Lung (tissue), 11 donors: ENCODE measurements at regions not wholly inside any gene's neighbourhood (a gene's known extent, or its start where the extent isn't known, plus 50 kb on each side); places are given as distances from the start of the nearest gene placed in this dataset.
"Not testable (repeated sequence)": the region's sequence is repeated elsewhere in the genome, so short reads cannot be mapped to it uniquely, and the experiment has no call there.

Experiments
- ATAC-seq: fragments of 200-7000 bp; cut with Tn5 transposase; one replicate; pipeline ENCODE4 v1.9.1; 2020; ENCODE audit warnings: moderate number of reproducible peaks; ENCODE audit not compliant: insufficient read depth, low FRiP score
- DNase-seq, 3 donors: peaks; one replicate each; pipeline ENCODE4 v3.0.0-alpha.2; 2013 to 2017
- H3K27ac ChIP-seq, 2 donors: one replicate each; pipeline ENCODE4 v1.5.1; 2013; ENCODE audit warnings: mild to moderate bottlenecking in 2 of 2, moderate library complexity in 2 of 2, control low read depth in 1 of 2, inconsistent platforms in 1 of 2, low read depth in 1 of 2, low read length in 1 of 2
- H3K27me3 ChIP-seq, 3 donors: one replicate each; pipeline ENCODE4 v1.5.1; 2013; ENCODE audit warnings: low read length in 2 of 3; ENCODE audit not compliant: control insufficient read depth in 3 of 3, insufficient read depth in 3 of 3
- H3K36me3 ChIP-seq, 4 donors: one replicate each; pipeline ENCODE4 v1.5.1; 2013; ENCODE audit warnings: low read length in 4 of 4, mild to moderate bottlenecking in 1 of 4, moderate library complexity in 1 of 4; ENCODE audit not compliant: control insufficient read depth in 4 of 4, insufficient read depth in 4 of 4
- H3K4me1 ChIP-seq, 5 donors: one replicate each; pipeline ENCODE4 v1.5.1; 2013; ENCODE audit warnings: low read length in 5 of 5, mild to moderate bottlenecking in 2 of 5, moderate library complexity in 1 of 5; ENCODE audit not compliant: control insufficient read depth in 5 of 5, insufficient read depth in 5 of 5
- H3K4me3 ChIP-seq: one replicate; pipeline ENCODE4 v1.5.1; 2013; ENCODE audit warnings: mild to moderate bottlenecking, control low read depth, moderate library complexity
- H3K9ac ChIP-seq, 2 donors: one replicate each; pipeline ENCODE4 v1.5.1; 2013; ENCODE audit warnings: low read length in 2 of 2, control low read depth in 1 of 2; ENCODE audit not compliant: insufficient read depth in 1 of 2
- H3K9me3 ChIP-seq, 4 donors: one replicate each; pipeline ENCODE4 v1.5.1; 2013; ENCODE audit warnings: low read length in 3 of 4, mild to moderate bottlenecking in 1 of 4, moderate library complexity in 1 of 4; ENCODE audit not compliant: control insufficient read depth in 4 of 4, insufficient read depth in 3 of 4
- WGBS, 2 donors: extraction: QIAGEN DNeasy Blood & Tissue Kit; methylation state at CpG; one replicate each; pipeline ENCODE4 v1.1.7; 2013; 5-methylcytosine and 5-hydroxymethylcytosine counted together
- TF ChIP-seq, protein P1 (sequence below): IDR thresholded peaks from 2 replicates; pipeline ENCODE4 v1.5.1; 2012; ENCODE audit warnings: mild to moderate bottlenecking; ENCODE audit errors: control extremely low read depth, extremely low read depth
- donor health status: control.
- donor health status: control.
- donor health status: Bipolar disorder and iron deficiency.
- donor health status: healthy.
- donor health status: DM: yes; HTN: yes; CAD: no.

- not testable (repeated sequence) for DNase-seq, H3K9ac ChIP-seq, H3K36me3 ChIP-seq, H3K9me3 ChIP-seq, H3K4me1 ChIP-seq, H3K27me3 ChIP-seq, H3K27ac ChIP-seq, H3K4me3 ChIP-seq, ATAC-seq
- 86 to 88% methylated on average over 6 of the region's 6 CpGs for WGBS, 2 donors
Measured at GRCh38 chr4:68720723-68721122, 50.3 kb upstream of the UGT2B15 start.

GRCh38 chr4:68724426-68724825, 54.0 kb upstream of the UGT2B15 start:
- no peaks in the 10 kb centered on the region for H3K27me3 ChIP-seq
- no peak overlapping the region for H3K9ac ChIP-seq
- DNase-seq: no peak
- H3K4me1 ChIP-seq: no peaks in the 10 kb centered on the region
- peaks cover 0 to 2% (median 0%) of the 10 kb centered on the region in 4 donors for H3K9me3 ChIP-seq
- H3K4me3 ChIP-seq: no peak overlapping the region
- 90 to 92% methylated on average over 7 of the region's 7 CpGs for WGBS, 2 donors
- H3K36me3 ChIP-seq: no peaks in the 10 kb centered on the region
- H3K27ac ChIP-seq: no peak overlapping the region
- ATAC-seq: no peak
- TF ChIP-seq, protein P1, sequence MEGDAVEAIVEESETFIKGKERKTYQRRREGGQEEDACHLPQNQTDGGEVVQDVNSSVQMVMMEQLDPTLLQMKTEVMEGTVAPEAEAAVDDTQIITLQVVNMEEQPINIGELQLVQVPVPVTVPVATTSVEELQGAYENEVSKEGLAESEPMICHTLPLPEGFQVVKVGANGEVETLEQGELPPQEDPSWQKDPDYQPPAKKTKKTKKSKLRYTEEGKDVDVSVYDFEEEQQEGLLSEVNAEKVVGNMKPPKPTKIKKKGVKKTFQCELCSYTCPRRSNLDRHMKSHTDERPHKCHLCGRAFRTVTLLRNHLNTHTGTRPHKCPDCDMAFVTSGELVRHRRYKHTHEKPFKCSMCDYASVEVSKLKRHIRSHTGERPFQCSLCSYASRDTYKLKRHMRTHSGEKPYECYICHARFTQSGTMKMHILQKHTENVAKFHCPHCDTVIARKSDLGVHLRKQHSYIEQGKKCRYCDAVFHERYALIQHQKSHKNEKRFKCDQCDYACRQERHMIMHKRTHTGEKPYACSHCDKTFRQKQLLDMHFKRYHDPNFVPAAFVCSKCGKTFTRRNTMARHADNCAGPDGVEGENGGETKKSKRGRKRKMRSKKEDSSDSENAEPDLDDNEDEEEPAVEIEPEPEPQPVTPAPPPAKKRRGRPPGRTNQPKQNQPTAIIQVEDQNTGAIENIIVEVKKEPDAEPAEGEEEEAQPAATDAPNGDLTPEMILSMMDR: no peak

DNA sequence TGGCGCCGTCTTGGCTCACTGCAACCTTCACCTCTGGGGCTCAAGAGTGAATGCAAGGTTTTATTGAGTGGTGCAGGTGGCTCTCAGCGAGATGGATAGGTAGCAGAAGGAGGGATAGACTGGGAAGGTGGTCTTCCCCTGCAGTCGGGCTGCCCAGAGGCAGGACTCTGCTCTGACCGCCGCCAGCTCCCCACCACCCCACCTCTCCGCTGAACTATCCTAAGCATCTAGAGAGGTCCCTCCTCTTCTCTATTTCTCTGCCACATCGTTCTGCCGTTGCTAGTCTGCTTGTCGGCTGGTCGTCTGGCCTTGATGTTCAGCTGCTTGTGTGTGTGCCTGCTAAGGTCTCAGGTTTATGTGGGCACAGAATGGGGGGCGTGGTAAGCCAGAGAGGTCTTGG, 54.5 kb upstream of the UGT2B15 start:
- H3K27me3 ChIP-seq: no peaks in the 10 kb centered on the region
- H3K9me3 ChIP-seq: peaks cover 0 to 2% (median 0%) of the 10 kb centered on the region in 4 donors
- H3K4me3 ChIP-seq: no peak overlapping the region
- H3K4me1 ChIP-seq: no peaks in the 10 kb centered on the region
- no peak for DNase-seq
- TF ChIP-seq, protein P1: no peak
- WGBS, 2 donors: 85 to 89% methylated on average over 12 of the region's 12 CpGs
- no peak for ATAC-seq
- H3K9ac ChIP-seq: no peak overlapping the region
- H3K27ac ChIP-seq: no peak overlapping the region
- no peaks in the 10 kb centered on the region for H3K36me3 ChIP-seq

- H3K9ac ChIP-seq: no peak overlapping the region
- TF ChIP-seq, protein P1: no peak
- H3K27me3 ChIP-seq: no peaks in the 10 kb centered on the region
- 16 to 25% methylated on average over 5 of the region's 5 CpGs for WGBS, 2 donors
- no peak overlapping the region for H3K4me3 ChIP-seq
- no peaks in the 10 kb centered on the region for H3K9me3 ChIP-seq
- H3K4me1 ChIP-seq: peaks cover 0 to 8% (median 0%) of the 10 kb centered on the region in 5 donors
- H3K27ac ChIP-seq: no peak overlapping the region
- DNase-seq: peak; percentile 37 to 76 (median 43)
- H3K36me3 ChIP-seq: no peaks in the 10 kb centered on the region
- ATAC-seq: peak; percentile 77
Measured at GRCh38 chr4:68732653-68733466, 62.4 kb upstream of the UGT2B15 start.
